HFF-Myc (cell line): ENCODE measurements at regions not wholly inside any gene's neighbourhood (a gene's known extent, or its start where the extent isn't known, plus 50 kb on each side); places are given as distances from the start of the nearest gene placed in this dataset.

Experiments used
- DNase-seq: peaks from one replicate; pipeline ENCODE4 v3.0.0-alpha.2; 2011; ENCODE audit warnings: low read depth; ENCODE audit errors: extremely low read depth
- H3K4me3 ChIP-seq: replicated peaks from 2 replicates; pipeline ENCODE4 v1.5.1; 2011; ENCODE audit warnings: low read depth, mild to moderate bottlenecking, control low read depth, low read length
- TF ChIP-seq, protein P1 (sequence below): IDR thresholded peaks from 2 replicates; pipeline ENCODE4 v1.5.1; 2012; ENCODE audit warnings: mild to moderate bottlenecking, low read depth, low read length, control low read depth; ENCODE audit errors: missing control alignments

DNA sequence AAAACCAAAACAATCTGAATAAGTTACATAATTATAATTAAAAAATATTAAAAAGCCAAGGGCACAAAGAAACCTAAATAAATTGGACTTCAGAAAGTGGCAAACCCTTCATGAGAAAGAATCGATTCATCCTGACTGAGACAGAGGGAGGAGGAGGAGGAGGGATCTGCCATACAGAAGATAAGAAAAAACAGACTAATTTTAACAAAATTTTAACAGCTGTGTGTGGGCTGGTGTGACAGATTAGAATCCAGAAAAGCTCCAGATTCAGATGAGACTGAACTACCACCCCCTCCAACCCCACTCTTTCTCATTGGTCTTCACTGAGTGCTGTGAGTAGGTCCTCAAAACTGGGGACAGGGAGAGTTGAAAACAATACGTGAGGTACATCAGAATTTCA is 111.5 kb upstream of the HTR2A start:
- TF ChIP-seq, protein P1, sequence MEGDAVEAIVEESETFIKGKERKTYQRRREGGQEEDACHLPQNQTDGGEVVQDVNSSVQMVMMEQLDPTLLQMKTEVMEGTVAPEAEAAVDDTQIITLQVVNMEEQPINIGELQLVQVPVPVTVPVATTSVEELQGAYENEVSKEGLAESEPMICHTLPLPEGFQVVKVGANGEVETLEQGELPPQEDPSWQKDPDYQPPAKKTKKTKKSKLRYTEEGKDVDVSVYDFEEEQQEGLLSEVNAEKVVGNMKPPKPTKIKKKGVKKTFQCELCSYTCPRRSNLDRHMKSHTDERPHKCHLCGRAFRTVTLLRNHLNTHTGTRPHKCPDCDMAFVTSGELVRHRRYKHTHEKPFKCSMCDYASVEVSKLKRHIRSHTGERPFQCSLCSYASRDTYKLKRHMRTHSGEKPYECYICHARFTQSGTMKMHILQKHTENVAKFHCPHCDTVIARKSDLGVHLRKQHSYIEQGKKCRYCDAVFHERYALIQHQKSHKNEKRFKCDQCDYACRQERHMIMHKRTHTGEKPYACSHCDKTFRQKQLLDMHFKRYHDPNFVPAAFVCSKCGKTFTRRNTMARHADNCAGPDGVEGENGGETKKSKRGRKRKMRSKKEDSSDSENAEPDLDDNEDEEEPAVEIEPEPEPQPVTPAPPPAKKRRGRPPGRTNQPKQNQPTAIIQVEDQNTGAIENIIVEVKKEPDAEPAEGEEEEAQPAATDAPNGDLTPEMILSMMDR: no peak
- no peak for DNase-seq

DNA sequence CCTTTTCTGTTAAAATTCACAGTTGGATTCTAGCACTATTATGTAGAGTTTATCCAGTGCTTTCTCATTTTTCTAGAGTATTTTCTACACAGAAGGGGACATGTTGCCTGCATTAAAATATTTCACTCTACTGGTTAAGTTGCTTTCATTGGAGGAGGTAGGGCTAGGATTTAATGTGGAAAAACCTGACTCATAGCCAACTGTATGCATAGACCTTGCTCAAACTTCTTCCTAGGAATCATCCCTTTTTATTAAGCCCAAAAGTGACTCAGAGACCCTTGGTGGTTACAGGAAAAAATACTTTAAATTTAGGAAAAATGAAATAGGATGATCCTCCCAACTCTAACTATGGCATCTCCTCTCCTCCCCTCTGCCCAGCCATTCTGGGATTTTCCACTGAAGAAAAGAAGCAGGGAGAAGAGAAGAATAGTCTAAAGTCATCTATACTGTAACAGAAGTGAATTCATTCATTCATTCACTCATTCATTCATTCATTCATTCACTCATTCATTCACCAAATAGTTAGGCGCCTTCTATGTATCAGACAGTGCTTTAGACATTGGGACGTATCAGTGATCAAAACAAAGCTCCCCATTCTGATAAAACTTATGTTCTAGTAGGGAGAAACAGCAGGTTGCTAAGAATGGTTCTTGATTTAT is 109.0 kb upstream of the HTR2A start:
- TF ChIP-seq, protein P1: no peak
- no peak for DNase-seq

More for the DNA sequence above, 111.5 kb upstream of the HTR2A start:
- H3K4me3 ChIP-seq: no peak overlapping the region

DNA sequence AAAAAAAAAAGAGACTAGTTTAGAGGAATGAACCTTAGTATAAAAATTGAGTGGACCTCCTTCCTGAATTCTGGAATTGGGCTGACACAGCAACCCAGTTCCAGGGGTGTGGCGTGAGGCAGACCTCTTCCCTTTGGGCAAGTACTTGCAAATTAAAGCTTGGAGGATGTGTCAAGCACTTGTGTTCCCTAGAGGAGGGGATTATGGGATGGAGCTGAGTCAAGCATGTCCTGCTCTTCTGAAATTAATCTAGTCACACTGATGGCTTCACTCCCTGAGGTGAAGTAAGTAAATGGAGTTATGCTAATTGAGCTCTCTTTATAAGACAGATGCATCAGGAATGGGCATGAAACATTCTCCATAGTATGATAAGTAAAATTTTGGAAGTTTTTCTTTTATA is 107.7 kb upstream of the HTR2A start:
- TF ChIP-seq, protein P1: no peak
- no peak overlapping the region for H3K4me3 ChIP-seq
- DNase-seq: no peak

More for the DNA sequence above, 109.0 kb upstream of the HTR2A start:
- H3K4me3 ChIP-seq: no peak overlapping the region

DNA sequence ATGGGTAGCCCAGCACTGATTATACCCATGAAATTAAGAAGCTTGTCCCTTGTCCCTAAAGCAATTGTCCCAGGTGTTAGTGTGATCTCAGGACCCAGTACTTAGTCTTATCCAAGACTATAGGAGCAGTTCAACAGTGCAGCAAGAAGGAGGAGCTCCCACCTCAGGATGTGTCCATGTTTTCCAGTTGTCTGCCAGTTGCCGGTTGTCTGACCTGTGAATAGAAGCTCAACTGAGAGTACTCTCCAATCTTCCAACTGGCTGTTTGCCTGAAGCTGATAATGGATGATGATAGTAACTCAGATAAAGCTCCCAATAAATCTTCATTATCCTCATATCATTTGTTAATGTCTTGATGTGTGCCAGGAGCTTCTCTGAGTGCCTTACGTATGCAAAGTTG is 107.2 kb upstream of the HTR2A start:
- DNase-seq: no peak
- TF ChIP-seq, protein P1: no peak
- H3K4me3 ChIP-seq: no peak overlapping the region

DNA sequence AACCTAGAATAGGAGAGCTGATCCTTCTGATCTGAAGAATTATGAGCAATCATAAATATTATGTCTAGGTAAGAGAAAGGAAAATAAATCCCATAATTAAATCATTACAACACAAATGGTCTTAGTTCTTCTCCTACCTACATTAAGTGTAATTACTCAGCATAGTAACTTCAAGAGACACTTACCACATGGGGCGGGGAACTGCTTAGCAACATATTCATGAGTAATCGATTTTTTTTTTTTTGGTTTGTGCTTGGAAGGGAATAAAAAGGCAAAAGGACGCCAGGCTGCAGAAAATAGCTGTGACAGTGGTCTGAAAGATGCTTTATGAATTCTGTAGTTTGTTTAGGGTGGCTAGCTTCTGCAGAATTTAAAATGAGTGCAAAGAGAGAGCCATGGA is 103.3 kb upstream of the HTR2A start:
- DNase-seq: no peak
- H3K4me3 ChIP-seq: no peak overlapping the region
- TF ChIP-seq, protein P1: no peak

DNA sequence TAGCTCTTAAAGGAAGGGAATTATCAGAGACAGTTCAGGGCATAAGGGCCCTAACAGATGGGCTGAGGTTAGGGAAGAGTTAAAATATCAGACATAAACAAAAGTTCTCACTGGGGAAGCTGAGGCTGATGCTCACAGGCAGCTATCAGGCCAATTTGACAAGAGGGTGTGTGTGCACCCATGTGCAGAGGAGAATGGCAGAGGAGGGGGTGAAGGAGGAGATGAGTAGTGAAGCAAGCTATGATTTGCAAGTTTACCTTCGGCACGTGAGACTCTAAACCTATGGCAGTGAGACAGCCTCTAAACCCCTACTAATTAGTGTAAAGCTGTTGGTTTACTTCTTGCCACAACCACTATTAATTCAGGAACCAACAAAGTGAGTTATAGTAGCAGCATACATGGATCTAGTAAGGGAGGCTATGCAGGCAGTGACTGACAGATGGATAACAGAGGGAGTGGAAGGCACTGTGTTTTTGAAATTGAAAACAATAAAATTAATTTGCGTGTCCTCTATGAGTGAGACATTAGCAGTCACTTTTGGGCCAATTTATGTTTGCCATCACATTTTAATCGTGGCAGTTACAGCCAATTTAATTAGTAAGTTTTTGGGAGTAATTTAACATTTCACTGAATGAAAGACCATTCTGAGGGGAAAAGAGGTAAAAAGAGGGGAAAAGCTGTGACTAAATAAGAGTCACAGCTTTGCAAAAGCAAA is 99.6 kb upstream of the HTR2A start:
- no peak for DNase-seq
- no peak overlapping the region for H3K4me3 ChIP-seq
- TF ChIP-seq, protein P1: no peak

DNA sequence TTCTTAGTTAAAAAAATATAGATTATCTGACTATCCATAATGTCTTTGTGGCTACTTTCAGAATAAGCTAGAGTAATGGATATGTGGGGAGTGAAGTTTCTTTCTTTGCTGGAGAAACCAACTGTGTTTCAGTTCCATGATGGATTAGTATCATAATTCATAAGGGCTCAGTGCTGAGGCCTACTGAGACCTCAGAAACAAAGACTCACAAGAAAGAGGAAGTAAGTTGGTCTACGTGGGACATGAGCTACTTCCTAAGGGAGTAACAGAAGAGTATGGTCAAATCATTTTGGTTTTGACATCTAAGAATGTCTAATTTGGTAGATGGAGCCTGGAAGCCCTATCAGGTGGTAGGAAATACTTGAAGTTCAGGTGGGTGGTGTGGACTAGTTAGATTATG is 99.0 kb upstream of the HTR2A start:
- no peak for DNase-seq
- no peak overlapping the region for H3K4me3 ChIP-seq
- TF ChIP-seq, protein P1: no peak
